ENCODE measurements at regions not wholly inside any gene's neighbourhood (a gene's known extent, or its start where the extent isn't known, plus 50 kb on each side); places are given as distances from the start of the nearest gene placed in this dataset.

DNA sequence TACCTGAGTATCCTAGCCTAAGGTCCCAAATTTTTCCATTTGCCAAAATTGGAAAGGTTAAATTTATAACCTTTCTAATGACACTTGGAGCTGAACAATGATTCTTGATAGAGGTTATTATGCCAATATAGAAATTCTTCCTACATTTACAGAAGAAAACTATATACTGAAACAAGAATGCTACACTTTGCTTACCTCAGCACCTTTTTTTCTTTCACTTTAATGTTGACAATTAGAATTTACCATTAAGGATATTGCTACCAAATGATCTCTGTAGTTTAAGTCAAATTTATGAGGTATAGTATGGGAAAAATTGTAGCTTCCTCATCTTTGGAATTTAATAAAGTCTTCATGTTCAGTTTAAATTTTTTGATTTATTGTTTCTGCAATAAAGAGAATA, 577.0 kb downstream of the NR4A2 start:
- no peak for DNase-seq

DNA sequence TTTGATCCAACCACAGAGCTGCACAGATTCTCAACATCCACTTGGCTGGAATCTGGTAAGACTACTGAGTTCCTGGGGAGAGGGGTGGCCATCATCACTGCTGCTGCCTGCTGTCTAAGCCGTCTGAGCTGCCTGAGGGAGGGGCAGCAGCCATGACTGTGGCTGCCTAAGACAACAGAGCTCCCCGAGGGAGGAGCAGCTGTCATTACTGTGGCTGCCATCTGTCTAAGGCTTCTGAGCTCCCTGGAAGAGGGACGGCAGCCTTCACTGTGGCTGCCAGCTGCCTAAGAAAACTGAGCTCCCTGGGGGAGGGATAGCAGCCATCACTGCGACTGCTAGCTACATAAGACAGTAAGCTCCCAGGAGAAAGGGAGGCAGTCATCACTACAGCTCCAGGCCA, 584.4 kb downstream of the NR4A2 start:
- DNase-seq = no peak

- no peak for DNase-seq
Measured at GRCh38 chr2:155747531-155747930, 585.0 kb downstream of the NR4A2 start.

DNA sequence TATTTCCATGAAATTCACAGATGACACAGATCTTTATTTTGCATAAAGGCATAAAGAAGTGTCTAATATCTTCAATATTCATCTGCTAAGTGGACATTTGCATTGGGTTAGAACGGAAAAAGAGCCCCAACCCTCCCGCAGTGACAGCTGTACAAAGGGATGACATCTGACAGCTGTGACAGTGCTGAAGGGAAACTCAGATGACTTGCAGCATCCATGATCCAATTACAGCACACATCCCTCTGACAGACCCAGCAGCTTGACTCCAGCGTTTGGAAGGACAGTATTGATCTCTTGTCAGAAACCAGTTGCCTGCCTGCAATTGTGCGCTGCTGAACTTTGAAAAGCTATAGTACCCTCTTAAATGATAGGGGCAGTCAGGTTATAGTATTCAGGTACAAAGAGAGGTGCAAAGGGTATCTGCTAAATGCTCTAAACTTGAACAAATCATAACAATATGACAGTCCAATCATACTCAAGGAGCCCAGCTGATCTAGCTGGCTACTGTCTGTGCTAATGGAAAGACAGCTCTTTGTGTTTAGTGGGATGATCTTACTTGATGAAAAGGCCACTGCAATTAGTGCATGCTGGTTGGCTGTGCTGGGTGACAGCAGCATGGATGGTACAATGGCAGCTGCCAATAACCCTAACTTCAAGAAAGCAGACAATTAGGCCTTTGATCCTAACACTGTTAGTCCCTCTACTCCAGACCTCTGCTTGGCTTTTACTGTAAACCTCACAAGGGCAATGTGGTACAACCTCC, 599.2 kb downstream of the NR4A2 start:
- DNase-seq = no peak

DNA sequence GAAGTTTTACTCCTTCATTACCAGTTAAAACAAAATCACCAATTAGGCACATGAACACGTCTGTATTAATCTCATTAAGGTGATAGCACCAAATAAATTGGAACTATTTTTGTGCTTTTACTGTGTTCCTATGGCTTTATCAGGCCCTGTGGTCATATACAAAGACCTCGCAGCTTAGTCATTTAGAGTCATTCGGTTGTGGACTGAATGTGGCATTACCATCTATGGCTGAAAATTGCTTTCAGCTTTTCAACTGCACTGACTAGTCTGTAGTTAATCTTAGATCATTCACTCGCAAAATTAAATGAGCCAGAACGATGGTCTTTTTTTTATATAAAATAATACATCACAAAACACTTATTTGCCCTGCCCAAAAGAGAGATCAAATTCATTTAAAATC, 601.7 kb downstream of the NR4A2 start:
- no peak for DNase-seq

DNA sequence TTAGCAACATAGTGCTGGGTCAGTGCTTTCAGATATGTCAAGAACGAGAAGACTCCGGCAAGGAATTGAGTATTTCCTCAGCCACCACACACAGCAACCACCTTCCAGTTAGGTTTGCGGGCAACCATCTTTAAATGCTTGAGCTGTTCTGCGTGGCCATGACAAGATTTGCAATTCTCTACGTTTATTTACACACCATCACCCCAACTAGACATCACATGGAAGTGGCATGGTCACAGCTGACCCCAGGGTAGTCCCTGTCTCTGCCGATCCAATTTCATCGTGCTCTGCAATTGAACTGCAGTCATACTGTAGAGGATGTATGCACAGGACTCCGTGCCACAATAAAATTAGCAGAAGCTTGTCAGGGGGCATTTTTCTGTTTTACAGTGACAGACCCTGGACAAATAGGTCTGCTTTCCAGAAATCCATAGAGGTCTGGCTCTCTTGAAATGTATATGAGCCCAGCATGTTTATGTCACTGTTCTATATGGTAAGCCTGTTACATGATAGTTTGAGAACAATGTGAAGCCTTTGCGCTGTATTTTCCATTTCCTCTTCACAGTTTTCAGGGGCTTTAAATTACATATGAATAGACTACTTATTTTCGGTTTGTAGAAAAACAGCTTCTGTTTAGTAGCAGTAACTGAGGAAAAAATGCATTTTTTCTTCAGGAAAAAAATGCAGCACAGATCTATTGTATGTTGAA, 605.2 kb downstream of the NR4A2 start:
- DNase-seq = no peak

DNA sequence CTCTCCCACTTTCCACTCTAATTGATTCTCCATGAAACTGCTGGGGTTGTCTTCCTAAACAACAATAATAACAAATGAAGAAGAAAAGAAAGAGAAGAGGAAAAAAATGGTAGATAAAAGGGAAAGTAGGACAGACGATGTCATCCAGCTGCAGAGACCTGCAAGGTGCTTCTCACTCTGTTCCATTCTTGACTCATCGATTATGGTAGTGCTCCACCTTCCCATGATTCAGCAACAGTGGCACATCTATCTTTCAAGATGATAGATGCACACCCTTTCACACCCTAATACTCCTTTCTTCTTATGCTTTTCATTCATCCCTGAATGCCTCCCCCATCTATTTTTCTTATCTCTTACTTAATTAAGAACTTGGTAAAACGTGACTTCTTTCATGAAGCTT, 610.2 kb downstream of the NR4A2 start:
- DNase-seq = no peak

DNA sequence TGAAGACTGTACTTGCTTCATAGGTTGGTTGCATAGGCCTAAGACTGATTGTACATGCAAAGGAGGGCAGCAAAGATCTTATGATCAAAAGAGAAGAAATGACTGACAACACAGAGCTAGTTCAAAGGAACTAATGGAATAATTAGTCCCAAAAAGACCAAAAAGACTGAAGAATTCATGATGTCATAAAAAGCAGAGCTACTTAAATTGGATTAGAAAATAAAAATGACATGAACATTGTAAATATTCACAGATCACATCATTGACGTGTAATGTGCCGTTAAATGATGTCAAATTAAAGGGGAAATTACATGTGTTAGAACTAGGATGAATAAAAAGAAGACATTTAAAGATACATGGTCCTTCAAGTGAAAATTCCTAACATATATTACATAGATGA, 616.8 kb downstream of the NR4A2 start:
- no peak for DNase-seq

DNA sequence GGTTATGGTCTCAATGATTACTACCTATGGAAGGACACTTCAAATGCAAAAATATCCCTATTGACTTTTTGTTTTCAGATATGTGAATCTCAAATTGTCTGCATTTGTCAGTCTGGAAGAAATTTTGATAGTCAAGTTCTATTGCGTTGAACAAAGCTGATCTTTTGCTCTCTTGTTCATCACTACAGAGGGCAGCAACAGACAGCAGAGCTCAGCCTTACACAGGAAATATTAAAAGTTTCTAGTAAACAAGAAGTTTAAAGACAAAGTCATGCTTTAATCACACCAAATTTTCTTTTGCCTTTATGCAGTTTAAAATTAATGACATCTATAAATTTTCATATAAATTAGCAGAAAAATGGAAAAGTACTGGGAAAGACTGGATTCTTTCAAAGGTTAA, 617.5 kb downstream of the NR4A2 start:
- DNase-seq = no peak

DNA sequence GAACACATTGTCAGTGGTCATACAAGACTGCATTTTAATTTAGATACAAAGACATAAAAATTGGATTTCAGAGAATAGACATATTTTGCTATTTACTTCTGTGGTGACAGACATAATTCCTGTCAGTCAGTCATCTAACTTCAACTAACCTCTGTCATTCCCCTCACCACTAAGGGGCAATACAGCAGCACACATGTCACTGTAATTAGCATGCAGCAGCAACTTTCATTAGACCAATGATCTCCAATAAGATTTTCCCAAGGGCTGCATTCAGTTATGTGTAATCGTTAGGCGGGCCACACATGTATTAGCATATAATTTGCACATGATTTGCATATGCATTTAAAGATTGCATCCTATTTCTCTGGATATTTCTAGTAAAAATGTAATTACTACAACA, 624.5 kb downstream of the NR4A2 start:
- DNase-seq = no peak

DNA sequence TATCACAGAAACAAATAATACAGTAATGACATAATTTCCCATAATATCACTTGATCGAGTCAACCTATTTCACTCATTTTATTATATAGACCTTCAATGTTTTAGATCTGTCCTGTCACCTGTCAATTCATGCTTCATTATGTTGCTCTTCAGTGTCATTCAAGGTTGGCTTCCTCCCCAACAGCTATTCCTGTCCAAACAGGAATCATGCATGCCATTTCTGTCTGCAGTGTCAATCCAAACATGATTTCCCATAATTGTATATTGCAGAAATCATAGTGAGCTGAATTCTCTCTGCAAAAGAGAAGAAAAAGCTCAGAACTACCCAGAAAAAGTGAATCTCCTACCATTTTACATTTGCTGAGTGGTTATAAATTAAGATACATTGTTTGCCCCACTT, 628.6 kb downstream of the NR4A2 start:
- no peak for DNase-seq

- no peak for DNase-seq
Measured at GRCh38 chr2:155703048-155703447, 629.5 kb downstream of the NR4A2 start.

DNA sequence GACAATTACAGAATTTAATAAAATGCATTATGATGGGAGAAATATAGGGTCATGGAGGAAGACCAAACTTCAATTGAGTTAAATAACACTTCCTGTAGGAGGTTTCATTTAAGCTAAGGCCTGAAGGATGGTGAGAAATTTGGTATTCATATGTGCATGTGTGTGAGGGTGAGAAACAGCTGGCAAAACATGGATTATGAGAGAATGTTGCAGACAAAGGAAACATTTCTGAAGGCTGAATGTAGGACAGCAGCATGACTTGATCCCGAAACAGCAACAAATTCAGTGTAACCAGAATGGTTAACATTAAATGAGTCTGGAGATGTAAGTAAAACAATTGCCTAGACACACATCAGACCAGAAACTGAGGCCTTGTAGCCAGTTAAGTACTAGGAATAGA, 630.8 kb downstream of the NR4A2 start:
- no peak for DNase-seq

DNA sequence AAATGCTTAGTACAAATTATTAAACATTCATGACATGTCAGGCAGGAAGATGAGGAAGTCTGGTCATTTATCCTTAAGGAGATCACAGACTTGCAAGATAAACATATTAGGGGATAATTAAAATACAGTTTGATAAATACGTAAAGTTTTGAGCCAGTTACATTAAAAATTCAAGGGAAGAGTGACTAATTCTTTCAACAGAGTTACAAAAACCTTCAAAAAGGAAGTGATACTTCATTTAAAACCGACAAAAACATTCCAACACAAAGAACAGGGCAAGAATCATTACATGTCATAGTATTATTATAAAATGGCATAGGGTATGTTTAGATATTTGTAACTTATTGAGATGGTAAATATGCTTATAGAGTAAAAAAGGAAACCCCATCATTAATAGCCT, 636.0 kb downstream of the NR4A2 start:
- no peak for DNase-seq

GRCh38 chr2:155695505-155695904, 637.0 kb downstream of the NR4A2 start:
- no peak for DNase-seq

- DNase-seq = no peak
Measured at GRCh38 chr2:155692856-155693255, 639.7 kb downstream of the NR4A2 start.

DNA sequence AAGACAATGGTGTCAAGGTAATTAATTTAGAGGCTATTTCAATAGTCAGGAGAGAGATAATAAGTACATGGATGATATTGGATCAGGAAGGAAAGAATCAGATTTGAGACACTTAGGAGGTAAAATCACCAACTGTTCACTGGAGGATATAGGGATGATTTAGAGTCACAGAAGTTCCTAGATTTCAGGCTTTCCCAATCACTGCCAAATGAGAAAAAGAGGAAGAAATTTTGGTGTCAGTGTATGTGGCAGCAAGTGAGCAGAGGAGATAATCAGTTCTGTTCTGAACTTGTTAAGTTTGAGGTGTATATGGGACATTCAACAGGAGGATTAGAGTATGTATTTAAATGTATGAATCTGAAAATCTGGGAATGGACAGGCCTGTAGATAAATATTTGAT, 640.4 kb downstream of the NR4A2 start:
- DNase-seq = no peak

GRCh38 chr2:155690785-155691184, 641.7 kb downstream of the NR4A2 start:
- no peak for DNase-seq

DNA sequence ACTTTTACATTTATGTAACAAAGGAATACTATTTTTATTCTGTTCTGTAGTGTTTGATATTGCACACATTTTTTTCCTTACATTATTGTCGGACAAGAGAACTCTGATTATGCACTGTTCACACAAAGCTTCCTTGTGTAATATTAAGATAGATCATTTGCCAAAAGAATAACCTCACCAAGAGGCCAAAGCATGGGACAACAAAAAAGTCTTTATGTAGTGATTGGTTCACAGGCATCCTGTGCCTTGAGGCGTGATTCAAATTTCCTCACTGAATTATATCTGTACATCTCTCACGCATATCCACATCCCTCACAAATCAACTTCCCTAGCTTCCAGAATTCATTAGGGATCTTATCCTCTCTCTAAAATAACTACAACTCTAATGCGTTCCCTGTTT, 642.7 kb downstream of the NR4A2 start:
- DNase-seq = no peak

DNA sequence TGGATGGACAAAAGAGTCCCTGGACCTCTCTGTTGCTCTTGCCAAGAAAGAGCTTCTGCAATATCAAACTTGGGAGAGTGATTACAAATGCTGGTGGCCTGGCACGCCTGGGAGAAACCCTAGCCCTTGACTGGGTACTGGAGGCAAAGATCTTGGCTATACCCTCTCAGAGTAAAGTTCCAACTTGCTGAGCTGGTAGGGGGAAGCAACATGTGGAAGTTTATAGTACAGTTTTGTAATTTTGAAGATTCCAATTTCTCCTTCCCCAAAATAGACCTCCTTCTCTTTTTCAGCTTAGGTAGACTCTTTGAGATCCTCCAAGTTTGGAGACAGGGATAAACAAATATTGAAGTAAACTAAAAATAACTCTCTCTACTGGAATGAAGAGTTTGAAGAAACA, 645.3 kb downstream of the NR4A2 start:
- DNase-seq = no peak

DNA sequence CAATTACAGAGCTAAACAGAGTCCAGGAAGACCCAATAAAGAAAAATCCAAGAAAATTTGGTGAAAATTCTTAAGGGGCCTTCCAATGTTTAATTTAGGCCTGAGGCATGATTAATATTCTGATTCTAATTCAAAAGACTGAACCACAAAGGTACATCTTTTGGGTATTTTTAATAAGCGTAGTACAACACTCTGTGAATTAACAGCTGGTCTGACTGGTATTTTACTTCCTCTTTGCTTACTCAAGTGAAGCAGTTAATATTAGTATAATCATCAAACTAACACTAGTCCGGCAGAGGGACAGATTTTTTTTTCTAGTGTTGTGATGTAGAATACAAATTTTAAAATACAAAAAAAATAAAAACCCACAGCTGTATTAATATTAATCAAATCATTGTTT, 652.9 kb downstream of the NR4A2 start:
- no peak for DNase-seq

GRCh38 chr2:155675920-155676319, 656.6 kb downstream of the NR4A2 start:
- no peak for DNase-seq

GRCh38 chr2:155665704-155666103, 666.8 kb downstream of the NR4A2 start:
- DNase-seq = no peak

DNA sequence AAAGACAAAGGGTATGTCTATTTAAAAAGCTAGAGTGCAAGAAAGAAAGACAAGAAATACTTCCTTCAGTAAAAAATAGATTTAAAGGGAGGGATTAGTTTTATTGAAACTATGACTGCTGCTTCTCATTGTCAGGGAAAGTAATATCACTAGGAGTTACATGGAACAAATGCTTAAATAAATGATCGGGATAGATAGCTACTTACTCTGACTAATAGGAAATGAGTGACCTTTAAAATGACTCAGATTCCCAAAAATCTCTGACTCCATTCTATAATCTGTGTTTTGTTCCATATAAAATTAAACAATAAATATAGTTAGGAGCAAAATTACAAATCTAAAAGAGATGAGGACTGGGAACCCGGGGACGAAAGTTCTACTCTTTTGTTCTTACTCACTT, 669.3 kb downstream of the NR4A2 start:
- no peak for DNase-seq

GRCh38 chr2:155662224-155662623, 670.3 kb downstream of the NR4A2 start:
- DNase-seq = no peak
